Esophagus (tissue), 2 donors: ENCODE measurements at regions not wholly inside any gene's neighbourhood (a gene's known extent, or its start where the extent isn't known, plus 50 kb on each side); places are given as distances from the start of the nearest gene placed in this dataset.

Experiments used
- H3K27ac ChIP-seq, 2 donors: one replicate each; pipeline ENCODE4 v1.5.1; 2013; ENCODE audit warnings: low read depth in 2 of 2, mild to moderate bottlenecking in 2 of 2, inconsistent platforms in 1 of 2, low read length in 1 of 2, moderate library complexity in 1 of 2
- H3K27me3 ChIP-seq, 2 donors: one replicate each; pipeline ENCODE4 v1.6.1; 2013; ENCODE audit warnings: low read length in 2 of 2, control low read depth in 1 of 2, mild to moderate bottlenecking in 1 of 2; ENCODE audit not compliant: insufficient read depth in 2 of 2, control insufficient read depth in 1 of 2
- H3K36me3 ChIP-seq, 2 donors: one replicate each; pipeline ENCODE4 v1.6.1; 2013; ENCODE audit warnings: low read length in 1 of 2; ENCODE audit not compliant: control insufficient read depth in 2 of 2, insufficient read depth in 2 of 2
- H3K4me1 ChIP-seq, 2 donors: one replicate each; pipeline ENCODE4 v1.6.1; 2013; ENCODE audit warnings: low read length in 1 of 2; ENCODE audit not compliant: control insufficient read depth in 2 of 2, insufficient read depth in 2 of 2
- H3K4me3 ChIP-seq, 2 donors: one replicate each; pipeline ENCODE4 v1.5.1; 2013; ENCODE audit warnings: low read length in 2 of 2, mild to moderate bottlenecking in 2 of 2, low read depth in 1 of 2, moderate library complexity in 1 of 2
- H3K9me3 ChIP-seq, 2 donors: one replicate each; pipeline ENCODE4 v1.6.1; 2013; ENCODE audit warnings: mild to moderate bottlenecking in 2 of 2, low read depth in 1 of 2, low read length in 1 of 2, moderate library complexity in 1 of 2; ENCODE audit not compliant: control insufficient read depth in 2 of 2, insufficient read depth in 1 of 2
- WGBS, 2 donors: extraction: QIAGEN DNeasy Blood & Tissue Kit; methylation state at CpG; one replicate each; pipeline ENCODE4 v1.1.7; 2013; 5-methylcytosine and 5-hydroxymethylcytosine counted together
- donor health status: healthy with polysubstance abuse.
- donor health status: Bipolar disorder and iron deficiency.

DNA sequence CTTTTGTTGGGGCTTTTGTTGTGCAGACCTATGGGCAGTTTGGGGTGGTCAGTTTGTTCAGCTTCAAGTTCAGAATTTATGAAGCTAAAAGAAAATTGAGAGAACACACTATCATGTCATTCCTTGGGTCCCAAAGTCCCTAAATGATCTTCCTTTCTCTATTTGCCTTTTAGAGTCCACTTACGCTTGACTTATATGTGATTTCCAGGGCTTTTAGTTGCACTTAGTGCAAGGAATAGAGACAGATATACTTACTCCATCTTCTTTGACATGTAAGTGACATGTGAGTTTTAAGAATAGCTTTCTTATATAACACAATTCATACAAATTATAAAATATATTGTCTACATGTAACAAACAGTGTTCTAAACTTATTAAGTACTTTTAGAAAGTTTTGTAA is 660.1 kb upstream of the SLITRK1 start:
- Histone ChIP-seq H3K4me3 (no peak overlapping the region), H3K9me3 (no peaks in the 10 kb centered on the region), H3K27me3 (no peaks in the 10 kb centered on the region), H3K4me1 (no peaks in the 10 kb centered on the region), H3K36me3 (no peaks in the 10 kb centered on the region), H3K27ac (no peak overlapping the region)
- WGBS, 2 donors: 40 to 72% methylated on average over 1 of the region's 1 CpG

- H3K27me3 ChIP-seq: no peaks in the 10 kb centered on the region
- no peaks in the 10 kb centered on the region for H3K4me1 ChIP-seq
- no peaks in the 10 kb centered on the region for H3K36me3 ChIP-seq
- H3K9me3 ChIP-seq: no peaks in the 10 kb centered on the region
- H3K4me3 ChIP-seq: no peak overlapping the region
- WGBS, 2 donors: 67 to 72% methylated on average over 2 of the region's 2 CpGs
- H3K27ac ChIP-seq: no peak overlapping the region
Observed at GRCh38 chr13:84536906-84537305, 654.6 kb upstream of the SLITRK1 start.

DNA sequence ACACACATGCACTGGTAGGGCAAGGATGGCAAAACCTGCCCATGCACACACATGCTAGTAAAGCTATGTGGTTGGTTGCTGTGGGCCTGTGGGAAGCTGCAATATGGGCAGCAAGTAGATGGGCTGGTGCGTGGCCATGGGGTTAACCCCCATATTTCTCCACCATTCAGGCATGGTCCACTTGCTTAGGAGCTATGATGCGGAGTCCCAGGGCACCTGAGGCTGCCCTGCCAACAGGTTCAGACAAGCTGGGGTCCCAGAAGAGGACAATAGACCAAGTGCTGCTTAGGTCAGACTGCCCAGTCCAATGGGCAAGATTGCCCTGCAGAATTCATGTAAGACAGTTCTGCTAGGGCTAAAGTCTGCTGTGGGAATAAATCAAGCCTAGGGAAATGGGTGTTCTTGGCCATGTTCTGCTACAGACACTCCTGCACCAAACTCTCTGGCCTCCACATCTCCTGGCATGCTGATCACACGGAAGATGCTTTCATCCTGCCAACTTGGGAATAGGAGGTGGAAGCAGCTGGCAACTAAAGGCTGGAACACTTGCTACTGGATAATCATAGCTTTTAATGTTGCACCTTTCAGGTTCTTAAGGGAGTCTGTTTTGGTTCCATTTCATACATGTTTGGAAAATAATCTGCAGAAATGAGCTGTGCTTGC is 646.3 kb upstream of the SLITRK1 start:
- Histone ChIP-seq H3K36me3 (no peaks in the 10 kb centered on the region), H3K4me3 (no peak overlapping the region), H3K27ac (no peak overlapping the region), H3K9me3 (peaks cover 0 to 6% of the 10 kb centered on the region in 2 donors), H3K27me3 (no peaks in the 10 kb centered on the region), H3K4me1 (no peaks in the 10 kb centered on the region)
- WGBS, 2 donors: 80 to 81% methylated on average over 3 of the region's 3 CpGs

DNA sequence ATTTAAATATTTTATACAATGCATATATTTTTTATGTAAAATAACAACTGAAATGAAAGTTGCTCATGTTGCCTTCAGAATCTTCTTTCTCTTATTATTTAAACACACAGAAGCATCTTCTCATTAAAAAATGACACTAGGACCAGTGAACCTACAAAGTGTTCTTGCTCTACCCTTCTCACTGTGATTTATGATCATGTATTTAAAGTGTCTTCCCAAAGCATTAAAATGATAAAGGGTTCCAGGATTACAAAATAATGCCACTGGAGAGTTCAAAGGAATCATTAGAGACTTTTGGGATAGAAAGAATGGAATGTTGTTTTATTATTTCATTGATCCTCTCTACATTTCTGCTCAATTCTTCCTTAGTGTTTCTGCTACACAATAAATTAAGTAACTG is 643.6 kb upstream of the SLITRK1 start:
- Histone ChIP-seq H3K27me3 (no peaks in the 10 kb centered on the region), H3K4me3 (no peak overlapping the region), H3K4me1 (no peaks in the 10 kb centered on the region), H3K9me3 (peaks cover 0 to 6% of the 10 kb centered on the region in 2 donors), H3K27ac (no peak overlapping the region), H3K36me3 (no peaks in the 10 kb centered on the region)

DNA sequence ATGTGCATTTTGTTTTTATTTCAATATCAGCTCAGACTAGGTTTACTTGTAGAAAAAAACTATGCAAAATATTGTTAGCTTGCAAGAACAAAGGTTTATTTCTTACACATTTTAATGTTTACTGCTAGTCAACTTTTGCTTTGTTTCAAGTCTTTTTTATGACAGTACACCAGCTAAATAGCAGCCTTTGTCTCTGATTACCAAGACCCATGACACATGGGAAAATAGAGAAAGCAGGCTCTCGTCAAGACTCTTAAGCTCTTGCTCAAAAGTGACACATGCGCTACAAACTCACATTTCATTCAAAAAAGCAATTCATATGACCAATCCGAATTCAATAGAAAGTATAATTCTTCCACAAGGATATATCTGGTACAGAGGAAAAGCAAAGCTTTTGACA is 642.3 kb upstream of the SLITRK1 start:
- no peaks in the 10 kb centered on the region for H3K36me3 ChIP-seq
- no peaks in the 10 kb centered on the region for H3K4me1 ChIP-seq
- no peak overlapping the region for H3K27ac ChIP-seq
- H3K27me3 ChIP-seq: no peaks in the 10 kb centered on the region
- peaks cover 0 to 6% of the 10 kb centered on the region in 2 donors for H3K9me3 ChIP-seq
- WGBS, 2 donors: 69 to 70% methylated on average over 3 of the region's 3 CpGs
- H3K4me3 ChIP-seq: no peak overlapping the region

GRCh38 chr13:84500016-84500415 is 617.7 kb upstream of the SLITRK1 start:
- no peaks in the 10 kb centered on the region for H3K9me3 ChIP-seq
- no peaks in the 10 kb centered on the region for H3K36me3 ChIP-seq
- H3K27me3 ChIP-seq: no peaks in the 10 kb centered on the region
- H3K27ac ChIP-seq: no peak overlapping the region
- no peaks in the 10 kb centered on the region for H3K4me1 ChIP-seq
- WGBS, 2 donors: 42 to 63% methylated on average over 1 of the region's 1 CpG
- no peak overlapping the region for H3K4me3 ChIP-seq

- WGBS, 2 donors: 85 to 86% methylated on average over 5 of the region's 5 CpGs
- Histone ChIP-seq H3K4me1 (no peaks in the 10 kb centered on the region), H3K36me3 (no peaks in the 10 kb centered on the region), H3K4me3 (no peak overlapping the region), H3K9me3 (no peaks in the 10 kb centered on the region), H3K27ac (no peak overlapping the region), H3K27me3 (no peaks in the 10 kb centered on the region)
Observed at GRCh38 chr13:84497613-84498012, 615.3 kb upstream of the SLITRK1 start.

DNA sequence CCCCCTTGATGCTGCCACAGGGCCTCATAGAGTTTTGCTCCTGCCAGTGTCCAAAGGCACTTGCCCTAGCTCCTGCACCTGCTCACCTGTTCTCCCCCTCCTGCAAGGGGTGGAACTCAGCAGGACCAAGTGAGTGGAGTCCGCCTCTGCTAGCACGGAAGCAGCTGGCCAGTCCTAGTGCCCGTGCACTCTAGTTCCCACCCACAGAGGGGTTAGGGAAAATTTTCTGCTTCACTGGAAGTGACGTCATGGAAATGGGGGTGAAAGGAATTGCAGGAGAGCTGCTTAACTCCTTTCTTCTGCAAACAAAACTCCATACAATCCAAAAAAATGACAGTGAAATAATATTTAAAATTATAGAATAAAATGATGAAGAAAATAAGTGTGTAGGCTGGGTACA is 609.7 kb upstream of the SLITRK1 start:
- Histone ChIP-seq H3K9me3 (no peaks in the 10 kb centered on the region), H3K36me3 (no peaks in the 10 kb centered on the region), H3K27ac (no peak overlapping the region), H3K4me3 (no peak overlapping the region), H3K27me3 (no peaks in the 10 kb centered on the region), H3K4me1 (no peaks in the 10 kb centered on the region)
- 90% methylated on average over 4 of the region's 4 CpGs for WGBS, 2 donors

DNA sequence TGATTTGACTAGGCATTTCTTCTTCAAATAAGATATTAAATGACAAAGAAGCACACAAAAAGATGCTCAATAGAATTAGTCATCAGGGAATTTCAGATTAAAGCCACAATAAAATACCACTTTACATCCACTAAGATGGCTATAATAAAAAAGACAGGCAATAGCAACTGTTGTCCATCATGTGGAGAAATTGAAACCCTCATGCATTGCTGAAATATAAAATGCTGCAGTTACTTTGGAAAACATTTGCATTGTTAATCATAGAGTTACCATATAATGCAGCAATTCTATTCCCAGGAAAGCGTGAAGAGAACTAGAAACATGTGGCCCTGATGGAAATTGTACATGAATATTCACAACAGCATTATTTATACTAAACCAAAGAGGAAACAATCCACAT is 605.5 kb upstream of the SLITRK1 start:
- WGBS, 2 donors: 74 to 90% methylated on average over 1 of the region's 1 CpG
- Histone ChIP-seq H3K4me1 (no peaks in the 10 kb centered on the region), H3K4me3 (no peak overlapping the region), H3K27me3 (no peaks in the 10 kb centered on the region), H3K9me3 (no peaks in the 10 kb centered on the region), H3K27ac (no peak overlapping the region), H3K36me3 (no peaks in the 10 kb centered on the region)

GRCh38 chr13:84481958-84482357 is 599.7 kb upstream of the SLITRK1 start:
- H3K4me1 ChIP-seq: no peaks in the 10 kb centered on the region
- no peaks in the 10 kb centered on the region for H3K9me3 ChIP-seq
- H3K4me3 ChIP-seq: no peak overlapping the region
- WGBS, 2 donors: 55 to 71% methylated on average over 1 of the region's 1 CpG
- no peak overlapping the region for H3K27ac ChIP-seq
- no peaks in the 10 kb centered on the region for H3K36me3 ChIP-seq
- H3K27me3 ChIP-seq: no peaks in the 10 kb centered on the region
